ENCODE measurements at regions not wholly inside any gene's neighbourhood (a gene's known extent, or its start where the extent isn't known, plus 50 kb on each side); places are given as distances from the start of the nearest gene placed in this dataset.

- Histone ChIP-seq H2BK120ac (ENCODE audit: low read depth, low read length) (no peak overlapping the region), H2BK12ac (ENCODE audit: low read length) (no peak overlapping the region), H3K79me1 (ENCODE audit: low read depth, low read length) (no peaks in the 10 kb centered on the region), H3K18ac (ENCODE audit: low read length) (no peak overlapping the region), H3K4me2 (ENCODE audit: insufficient read depth, low read length, poor library complexity, severe bottlenecking) (no peak overlapping the region), H2AFZ (ENCODE audit: low read length) (no peak overlapping the region), H3K4me1 (ENCODE audit: control insufficient read depth in 2 of 2, insufficient read depth in 1 of 2, low read depth in 1 of 2, low read length in 2 of 2) (no peaks in the 10 kb centered on the region), H3K9ac (ENCODE audit: low read depth, low read length, poor library complexity) (no peak overlapping the region), H3K4ac (ENCODE audit: low read length) (no peak overlapping the region), H3K23ac (ENCODE audit: low read depth, low read length, poor library complexity) (no peak overlapping the region), H3K14ac (ENCODE audit: low read length) (no peak overlapping the region), H4K8ac (ENCODE audit: low read depth, low read length) (no peak overlapping the region), H3K36me3 (replicated peaks in 1 of 2; ENCODE audit: control insufficient read depth in 2 of 2, insufficient read depth in 2 of 2, low read length in 2 of 2) (no peaks in the 10 kb centered on the region), H2BK15ac (ENCODE audit: low read length) (no peak overlapping the region), H3K9me3 (replicated peaks in 1 of 2; ENCODE audit: control insufficient read depth in 2 of 2, insufficient read depth in 1 of 2, low read depth in 1 of 2, low read length in 2 of 2) (peaks cover 0 to 2% of the 10 kb centered on the region in 2 donors), H4K91ac (ENCODE audit: low read depth, low read length, poor library complexity) (no peak overlapping the region), H3K27me3 (ENCODE audit: control insufficient read depth in 3 of 3, insufficient read depth in 3 of 3, low read depth in 1 of 3, low read length in 3 of 3) (no peaks in the 10 kb centered on the region), H2BK5ac (ENCODE audit: low read length) (no peak overlapping the region), H3K27ac (replicated peaks; ENCODE audit: low read length) (no peak overlapping the region), H3K4me3 (ENCODE audit: low read length in 2 of 2) (no peak overlapping the region), H2AK5ac (ENCODE audit: low read depth, low read length) (no peak overlapping the region)
- DNase-seq (ENCODE audit: low spot score) = no peak
- WGBS, 2 donors (ENCODE audit: extremely low coverage in 2 of 2, insufficient read length in 2 of 2, insufficient replicate concordance in 1 of 2) = no CpG with 5 or more reads among the region's 6 CpGs
These were observed 438.0 kb upstream of the MAF start for GRCh38 chr16:80038566-80038965.

GRCh38 chr16:80034948-80035663 is 434.6 kb upstream of the MAF start:
- Histone ChIP-seq H3K18ac (ENCODE audit: low read length) (no peak overlapping the region), H3K36me3 (replicated peaks in 1 of 2; ENCODE audit: control insufficient read depth in 2 of 2, insufficient read depth in 2 of 2, low read length in 2 of 2) (no peaks in the 10 kb centered on the region), H3K23ac (ENCODE audit: low read depth, low read length, poor library complexity) (no peak overlapping the region), H2AFZ (ENCODE audit: low read length) (no peak overlapping the region), H3K27me3 (ENCODE audit: control insufficient read depth in 3 of 3, insufficient read depth in 3 of 3, low read depth in 1 of 3, low read length in 3 of 3) (no peaks in the 10 kb centered on the region), H3K9me3 (replicated peaks in 1 of 2; ENCODE audit: control insufficient read depth in 2 of 2, insufficient read depth in 1 of 2, low read depth in 1 of 2, low read length in 2 of 2) (peaks cover 0 to 2% of the 10 kb centered on the region in 2 donors), H4K8ac (ENCODE audit: low read depth, low read length) (no peak overlapping the region), H3K4me2 (ENCODE audit: insufficient read depth, low read length, poor library complexity, severe bottlenecking) (no peak overlapping the region), H3K9ac (ENCODE audit: low read depth, low read length, poor library complexity) (no peak overlapping the region), H3K4ac (ENCODE audit: low read length) (no peak overlapping the region), H3K4me3 (ENCODE audit: low read length in 2 of 2) (no peak overlapping the region), H4K91ac (ENCODE audit: low read depth, low read length, poor library complexity) (no peak overlapping the region), H3K27ac (replicated peaks; ENCODE audit: low read length) (no peak overlapping the region), H3K4me1 (ENCODE audit: control insufficient read depth in 2 of 2, insufficient read depth in 1 of 2, low read depth in 1 of 2, low read length in 2 of 2) (no peaks in the 10 kb centered on the region), H2BK12ac (ENCODE audit: low read length) (no peak overlapping the region), H3K79me1 (ENCODE audit: low read depth, low read length) (no peaks in the 10 kb centered on the region), H3K14ac (ENCODE audit: low read length) (no peak overlapping the region), H2BK5ac (ENCODE audit: low read length) (no peak overlapping the region), H2AK5ac (ENCODE audit: low read depth, low read length) (no peak overlapping the region), H2BK120ac (ENCODE audit: low read depth, low read length) (no peak overlapping the region), H2BK15ac (ENCODE audit: low read length) (no peak overlapping the region)
- DNase-seq (ENCODE audit: low spot score) = no peak
- WGBS, 2 donors (ENCODE audit: extremely low coverage in 2 of 2, insufficient read length in 2 of 2, insufficient replicate concordance in 1 of 2) = no CpG with 5 or more reads among the region's 8 CpGs

- DNase-seq (ENCODE audit: low spot score) = no peak
- no peaks in the 10 kb centered on the region for H3K79me1 ChIP-seq (ENCODE audit: low read depth, low read length)
- no peaks in the 10 kb centered on the region for H3K36me3 ChIP-seq (replicated peaks in 1 of 2; ENCODE audit: control insufficient read depth in 2 of 2, insufficient read depth in 2 of 2, low read length in 2 of 2)
- no CpG with 5 or more reads among the region's 4 CpGs for WGBS, 2 donors (ENCODE audit: extremely low coverage in 2 of 2, insufficient read length in 2 of 2, insufficient replicate concordance in 1 of 2)
- no peak overlapping the region for H3K23ac ChIP-seq (ENCODE audit: low read depth, low read length, poor library complexity)
- H2BK5ac ChIP-seq (ENCODE audit: low read length) = no peak overlapping the region
- no peak overlapping the region for H3K14ac ChIP-seq (ENCODE audit: low read length)
- peaks cover 0 to 2% of the 10 kb centered on the region in 2 donors for H3K4me1 ChIP-seq (ENCODE audit: control insufficient read depth in 2 of 2, insufficient read depth in 1 of 2, low read depth in 1 of 2, low read length in 2 of 2)
- H3K4me2 ChIP-seq (ENCODE audit: insufficient read depth, low read length, poor library complexity, severe bottlenecking) = no peak overlapping the region
- H3K4ac ChIP-seq (ENCODE audit: low read length) = no peak overlapping the region
- H4K8ac ChIP-seq (ENCODE audit: low read depth, low read length) = no peak overlapping the region
- H3K4me3 ChIP-seq (ENCODE audit: low read length in 2 of 2) = no peak overlapping the region
- H2AFZ ChIP-seq (ENCODE audit: low read length) = no peak overlapping the region
- no peak overlapping the region for H2BK12ac ChIP-seq (ENCODE audit: low read length)
- H2AK5ac ChIP-seq (ENCODE audit: low read depth, low read length) = no peak overlapping the region
- no peak overlapping the region for H2BK15ac ChIP-seq (ENCODE audit: low read length)
- peaks cover 0 to 2% of the 10 kb centered on the region in 2 donors for H3K9me3 ChIP-seq (replicated peaks in 1 of 2; ENCODE audit: control insufficient read depth in 2 of 2, insufficient read depth in 1 of 2, low read depth in 1 of 2, low read length in 2 of 2)
- no peak overlapping the region for H3K9ac ChIP-seq (ENCODE audit: low read depth, low read length, poor library complexity)
- no peak overlapping the region for H3K27ac ChIP-seq (replicated peaks; ENCODE audit: low read length)
- no peak overlapping the region for H3K18ac ChIP-seq (ENCODE audit: low read length)
- no peak overlapping the region for H2BK120ac ChIP-seq (ENCODE audit: low read depth, low read length)
- H4K91ac ChIP-seq (ENCODE audit: low read depth, low read length, poor library complexity) = no peak overlapping the region
- H3K27me3 ChIP-seq (ENCODE audit: control insufficient read depth in 3 of 3, insufficient read depth in 3 of 3, low read depth in 1 of 3, low read length in 3 of 3) = no peaks in the 10 kb centered on the region
These were observed 433.9 kb upstream of the MAF start for GRCh38 chr16:80034469-80034826.

- Histone ChIP-seq H3K9me3 (replicated peaks in 1 of 2; ENCODE audit: control insufficient read depth in 2 of 2, insufficient read depth in 1 of 2, low read depth in 1 of 2, low read length in 2 of 2) (peaks cover 0 to 2% of the 10 kb centered on the region in 2 donors), H3K4ac (ENCODE audit: low read length) (no peak overlapping the region), H2BK5ac (ENCODE audit: low read length) (no peak overlapping the region), H3K27ac (replicated peaks; ENCODE audit: low read length) (no peak overlapping the region), H2BK12ac (ENCODE audit: low read length) (no peak overlapping the region), H3K23ac (ENCODE audit: low read depth, low read length, poor library complexity) (no peak overlapping the region), H3K9ac (ENCODE audit: low read depth, low read length, poor library complexity) (no peak overlapping the region), H3K4me1 (ENCODE audit: control insufficient read depth in 2 of 2, insufficient read depth in 1 of 2, low read depth in 1 of 2, low read length in 2 of 2) (peaks cover 0 to 6% of the 10 kb centered on the region in 2 donors), H2BK120ac (ENCODE audit: low read depth, low read length) (no peak overlapping the region), H3K18ac (ENCODE audit: low read length) (no peak overlapping the region), H3K4me2 (ENCODE audit: insufficient read depth, low read length, poor library complexity, severe bottlenecking) (no peak overlapping the region), H4K91ac (ENCODE audit: low read depth, low read length, poor library complexity) (no peak overlapping the region), H3K79me1 (ENCODE audit: low read depth, low read length) (no peaks in the 10 kb centered on the region), H3K14ac (ENCODE audit: low read length) (no peak overlapping the region), H2BK15ac (ENCODE audit: low read length) (no peak overlapping the region), H4K8ac (ENCODE audit: low read depth, low read length) (no peak overlapping the region), H3K36me3 (replicated peaks in 1 of 2; ENCODE audit: control insufficient read depth in 2 of 2, insufficient read depth in 2 of 2, low read length in 2 of 2) (no peaks in the 10 kb centered on the region), H2AK5ac (ENCODE audit: low read depth, low read length) (no peak overlapping the region), H2AFZ (ENCODE audit: low read length) (no peak overlapping the region), H3K27me3 (ENCODE audit: control insufficient read depth in 3 of 3, insufficient read depth in 3 of 3, low read depth in 1 of 3, low read length in 3 of 3) (no peaks in the 10 kb centered on the region), H3K4me3 (ENCODE audit: low read length in 2 of 2) (no peak overlapping the region)
- DNase-seq (ENCODE audit: low spot score) = no peak
- no CpG with 5 or more reads among the region's 3 CpGs for WGBS, 2 donors (ENCODE audit: extremely low coverage in 2 of 2, insufficient read length in 2 of 2, insufficient replicate concordance in 1 of 2)
These were observed 433.4 kb upstream of the MAF start for GRCh38 chr16:80033783-80034468.

All from neuronal stem cell (in vitro differentiated cells).